Central memory CD8-positive, alpha-beta T cell (primary cell): ENCODE measurements at regions not wholly inside any gene's neighbourhood (a gene's known extent, or its start where the extent isn't known, plus 50 kb on each side); places are given as distances from the start of the nearest gene placed in this dataset.

Experiments
- ATAC-seq: fragments of 150-1000 bp; cut with Tn5 transposase; replicated peaks from 2 replicates; pipeline ENCODE4 v1.10.0; 2022; ENCODE audit warnings: mild to moderate bottlenecking, moderate FRiP score, moderate number of reproducible peaks; ENCODE audit not compliant: poor library complexity, severe bottlenecking; ENCODE audit errors: extremely low read depth
- DNase-seq, 2 donors: peaks; one replicate each; pipeline ENCODE4 v3.0.0; 2021; ENCODE audit warnings: low spot score in 2 of 2
- H3K27ac Mint-ChIP-seq: one replicate; pipeline ENCODE4 v1.8.0; 2022; ENCODE audit warnings: low read depth, mild to moderate bottlenecking, moderate library complexity, mixed read lengths
- H3K27me3 Mint-ChIP-seq: one replicate; pipeline ENCODE4 v1.8.0; 2022; ENCODE audit warnings: mixed read lengths
- H3K36me3 Mint-ChIP-seq: one replicate; pipeline ENCODE4 v1.8.0; 2022; ENCODE audit warnings: mild to moderate bottlenecking, moderate library complexity, mixed read lengths; ENCODE audit not compliant: insufficient read depth
- H3K4me1 Mint-ChIP-seq: one replicate; pipeline ENCODE4 v1.8.0; 2022; ENCODE audit warnings: mixed read lengths
- H3K4me3 Mint-ChIP-seq: one replicate; pipeline ENCODE4 v1.8.0; 2022; ENCODE audit warnings: mild to moderate bottlenecking, moderate library complexity, mixed read lengths
- H3K9me3 Mint-ChIP-seq: one replicate; pipeline ENCODE4 v1.8.0; 2022; ENCODE audit warnings: mixed read lengths

DNA sequence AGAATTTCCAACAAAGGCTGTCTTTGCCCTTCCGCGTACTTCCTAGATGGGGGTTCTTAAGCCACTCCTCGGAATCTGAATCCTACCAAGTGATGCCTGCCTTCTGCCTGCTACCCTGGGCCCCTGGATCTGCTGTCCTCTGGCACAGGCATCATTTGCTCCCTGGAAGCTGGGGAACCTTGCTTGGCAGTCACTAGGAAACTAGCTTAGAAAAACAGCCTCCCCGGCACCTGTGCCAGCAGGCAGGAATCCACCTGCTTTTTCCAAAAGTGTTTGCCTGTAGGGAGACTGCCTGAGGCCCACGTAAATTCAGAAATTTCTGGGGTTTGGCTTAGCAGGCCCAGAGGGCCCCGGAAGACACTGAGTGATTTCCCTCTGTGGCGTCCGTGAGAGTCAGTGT is 442.4 kb downstream of the TSHZ3 start:
- Mint-ChIP-seq H3K4me3 (no peak overlapping the region), H3K36me3 (peaks cover 2% of the 10 kb centered on the region), H3K4me1 (no peaks in the 10 kb centered on the region), H3K9me3 (no peaks in the 10 kb centered on the region), H3K27me3 (peaks cover 11% of the 10 kb centered on the region), H3K27ac (no peak overlapping the region)
- DNase-seq: no peak
- no peak for ATAC-seq

GRCh38 chr19:30900051-30900450 is 449.2 kb downstream of the TSHZ3 start:
- Mint-ChIP-seq H3K27ac (no peak overlapping the region), H3K36me3 (peaks cover 2% of the 10 kb centered on the region), H3K9me3 (no peaks in the 10 kb centered on the region), H3K27me3 (peaks cover 11% of the 10 kb centered on the region), H3K4me3 (no peak overlapping the region), H3K4me1 (no peaks in the 10 kb centered on the region)
- no peak for DNase-seq
- no peak for ATAC-seq

- DNase-seq: no peak
- Mint-ChIP-seq H3K9me3 (no peaks in the 10 kb centered on the region), H3K4me1 (no peaks in the 10 kb centered on the region), H3K27ac (no peak overlapping the region), H3K27me3 (peaks cover 4% of the 10 kb centered on the region), H3K36me3 (peaks cover 2% of the 10 kb centered on the region), H3K4me3 (no peak overlapping the region)
- ATAC-seq: no peak
Observed at GRCh38 chr19:30898353-30899103, 450.7 kb downstream of the TSHZ3 start.

DNA sequence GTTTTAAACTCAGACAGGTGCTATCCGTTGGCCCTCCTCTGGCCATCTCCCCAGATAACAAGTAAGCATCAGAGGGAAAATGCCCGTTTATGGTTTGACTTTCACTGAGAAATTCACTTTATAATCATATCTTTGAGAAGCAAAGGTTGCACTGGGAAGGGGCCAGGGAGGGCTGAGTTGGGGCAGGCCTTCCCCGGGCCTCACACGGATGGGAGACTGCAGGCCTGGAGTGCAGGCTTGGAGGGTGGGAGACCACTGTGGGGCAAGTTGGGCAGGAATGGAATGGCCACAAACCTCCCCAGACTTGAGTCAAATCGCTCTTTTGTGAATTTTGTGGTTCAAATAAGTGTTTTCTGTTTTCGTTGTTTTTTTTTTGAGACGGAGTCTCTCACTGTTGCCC is 451.7 kb downstream of the TSHZ3 start:
- Mint-ChIP-seq H3K36me3 (peaks cover 2% of the 10 kb centered on the region), H3K4me1 (no peaks in the 10 kb centered on the region), H3K4me3 (no peak overlapping the region), H3K27me3 (no peaks in the 10 kb centered on the region), H3K27ac (no peak overlapping the region), H3K9me3 (no peaks in the 10 kb centered on the region)
- no peak for DNase-seq
- no peak for ATAC-seq

DNA sequence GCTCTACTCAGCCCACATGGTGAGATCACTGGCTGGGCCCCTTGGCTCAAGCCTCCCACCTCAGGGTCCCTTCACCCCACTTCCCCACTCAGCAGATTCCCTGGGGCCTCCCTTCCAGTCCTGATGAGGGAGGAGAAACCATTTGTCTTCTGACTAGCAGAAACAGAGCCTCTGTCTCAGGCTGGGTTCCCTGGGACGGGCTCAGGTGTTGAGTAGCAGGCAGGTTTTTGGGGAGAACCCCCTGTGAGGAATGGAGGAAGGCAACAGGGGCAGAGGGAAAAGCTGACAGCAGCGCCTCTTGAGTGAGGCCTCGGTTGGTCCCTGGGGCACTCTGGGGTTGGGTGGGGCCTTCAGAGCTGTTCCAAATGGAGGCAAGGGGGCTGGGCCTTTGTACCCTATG is 452.2 kb downstream of the TSHZ3 start:
- no peaks in the 10 kb centered on the region for H3K4me1 Mint-ChIP-seq
- no peak for ATAC-seq
- no peak overlapping the region for H3K4me3 Mint-ChIP-seq
- H3K9me3 Mint-ChIP-seq: no peaks in the 10 kb centered on the region
- no peak overlapping the region for H3K27ac Mint-ChIP-seq
- H3K36me3 Mint-ChIP-seq: no peaks in the 10 kb centered on the region
- no peak for DNase-seq
- no peaks in the 10 kb centered on the region for H3K27me3 Mint-ChIP-seq

- Mint-ChIP-seq H3K4me3 (no peak overlapping the region), H3K36me3 (no peaks in the 10 kb centered on the region), H3K9me3 (no peaks in the 10 kb centered on the region), H3K27me3 (no peaks in the 10 kb centered on the region), H3K4me1 (no peaks in the 10 kb centered on the region), H3K27ac (no peak overlapping the region)
- DNase-seq (no peak), ATAC-seq (no peak)
Observed at GRCh38 chr19:30896554-30896953, 452.7 kb downstream of the TSHZ3 start.

DNA sequence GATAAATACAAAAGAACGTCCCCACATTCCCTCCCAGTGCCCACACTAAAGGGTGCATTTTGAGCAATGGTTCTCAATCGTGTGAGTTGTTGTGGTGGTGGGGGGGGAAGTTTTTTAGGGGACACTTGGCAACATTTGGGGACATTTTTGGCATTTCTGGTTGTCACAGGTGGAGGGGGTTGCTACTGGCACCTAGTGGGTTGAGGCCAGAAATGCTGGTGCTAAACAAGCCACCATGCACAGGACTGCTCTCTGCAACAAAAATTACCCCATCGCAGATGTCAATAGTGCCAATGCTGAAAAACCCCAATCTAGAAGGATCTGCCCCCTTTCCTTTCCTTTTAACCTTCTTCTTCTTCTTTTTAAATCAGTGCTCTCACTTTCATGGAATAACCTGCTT is 453.3 kb downstream of the TSHZ3 start:
- H3K4me1 Mint-ChIP-seq: no peaks in the 10 kb centered on the region
- ATAC-seq: no peak

GRCh38 chr19:30891051-30891450 is 458.2 kb downstream of the TSHZ3 start:
- no peaks in the 10 kb centered on the region for H3K27me3 Mint-ChIP-seq
- H3K4me3 Mint-ChIP-seq: no peak overlapping the region
- no peaks in the 10 kb centered on the region for H3K4me1 Mint-ChIP-seq
- H3K9me3 Mint-ChIP-seq: no peaks in the 10 kb centered on the region
- no peak overlapping the region for H3K27ac Mint-ChIP-seq
- no peak for ATAC-seq
- no peak for DNase-seq
- H3K36me3 Mint-ChIP-seq: peaks cover 2% of the 10 kb centered on the region

More for the DNA sequence above, 453.3 kb downstream of the TSHZ3 start:
- no peak for DNase-seq
- H3K36me3 Mint-ChIP-seq: no peaks in the 10 kb centered on the region
- no peaks in the 10 kb centered on the region for H3K27me3 Mint-ChIP-seq
- H3K9me3 Mint-ChIP-seq: no peaks in the 10 kb centered on the region
- no peak overlapping the region for H3K27ac Mint-ChIP-seq
- H3K4me3 Mint-ChIP-seq: no peak overlapping the region

GRCh38 chr19:30890033-30890432 is 459.2 kb downstream of the TSHZ3 start:
- Mint-ChIP-seq H3K36me3 (peaks cover 2% of the 10 kb centered on the region), H3K27ac (no peak overlapping the region), H3K4me3 (no peak overlapping the region), H3K9me3 (no peaks in the 10 kb centered on the region), H3K27me3 (no peaks in the 10 kb centered on the region), H3K4me1 (no peaks in the 10 kb centered on the region)
- ATAC-seq: no peak
- DNase-seq: no peak

GRCh38 chr19:30888937-30889336 is 460.3 kb downstream of the TSHZ3 start:
- ATAC-seq: no peak

GRCh38 chr19:30887042-30887441 is 462.2 kb downstream of the TSHZ3 start:
- ATAC-seq (no peak), DNase-seq (no peak)
- Mint-ChIP-seq H3K27ac (no peak overlapping the region), H3K4me1 (no peaks in the 10 kb centered on the region), H3K27me3 (no peaks in the 10 kb centered on the region), H3K36me3 (peaks cover 2% of the 10 kb centered on the region), H3K4me3 (no peak overlapping the region), H3K9me3 (no peaks in the 10 kb centered on the region)

More at GRCh38 chr19:30888937-30889336, 460.3 kb downstream of the TSHZ3 start:
- DNase-seq: no peak
- Mint-ChIP-seq H3K9me3 (no peaks in the 10 kb centered on the region), H3K36me3 (peaks cover 2% of the 10 kb centered on the region), H3K27ac (no peak overlapping the region), H3K4me1 (no peaks in the 10 kb centered on the region), H3K27me3 (no peaks in the 10 kb centered on the region), H3K4me3 (no peak overlapping the region)

DNA sequence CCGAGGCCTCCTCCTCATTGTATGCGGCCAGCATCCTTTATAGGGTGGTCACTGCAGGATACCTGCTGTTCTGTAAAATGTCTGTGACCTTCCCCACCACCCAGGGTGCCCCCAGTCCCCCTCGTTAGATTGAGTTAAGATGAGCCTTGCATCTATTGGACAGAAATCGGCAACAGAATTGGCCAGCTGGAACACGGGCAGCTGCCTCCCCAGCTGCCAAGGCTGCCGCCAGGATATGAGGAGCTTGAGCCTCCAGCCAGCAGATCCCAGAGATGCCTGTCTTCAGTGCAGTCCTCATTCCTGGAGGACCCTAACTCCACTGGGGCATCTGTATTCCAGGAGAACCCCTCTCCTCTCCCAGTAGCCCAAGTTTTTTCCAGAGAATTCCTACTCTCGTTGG is 463.0 kb downstream of the TSHZ3 start:
- peaks cover 2% of the 10 kb centered on the region for H3K36me3 Mint-ChIP-seq
- no peak for ATAC-seq
- no peaks in the 10 kb centered on the region for H3K9me3 Mint-ChIP-seq
- no peak overlapping the region for H3K4me3 Mint-ChIP-seq
- no peaks in the 10 kb centered on the region for H3K4me1 Mint-ChIP-seq
- DNase-seq: no peak
- H3K27me3 Mint-ChIP-seq: no peaks in the 10 kb centered on the region
- H3K27ac Mint-ChIP-seq: no peak overlapping the region

DNA sequence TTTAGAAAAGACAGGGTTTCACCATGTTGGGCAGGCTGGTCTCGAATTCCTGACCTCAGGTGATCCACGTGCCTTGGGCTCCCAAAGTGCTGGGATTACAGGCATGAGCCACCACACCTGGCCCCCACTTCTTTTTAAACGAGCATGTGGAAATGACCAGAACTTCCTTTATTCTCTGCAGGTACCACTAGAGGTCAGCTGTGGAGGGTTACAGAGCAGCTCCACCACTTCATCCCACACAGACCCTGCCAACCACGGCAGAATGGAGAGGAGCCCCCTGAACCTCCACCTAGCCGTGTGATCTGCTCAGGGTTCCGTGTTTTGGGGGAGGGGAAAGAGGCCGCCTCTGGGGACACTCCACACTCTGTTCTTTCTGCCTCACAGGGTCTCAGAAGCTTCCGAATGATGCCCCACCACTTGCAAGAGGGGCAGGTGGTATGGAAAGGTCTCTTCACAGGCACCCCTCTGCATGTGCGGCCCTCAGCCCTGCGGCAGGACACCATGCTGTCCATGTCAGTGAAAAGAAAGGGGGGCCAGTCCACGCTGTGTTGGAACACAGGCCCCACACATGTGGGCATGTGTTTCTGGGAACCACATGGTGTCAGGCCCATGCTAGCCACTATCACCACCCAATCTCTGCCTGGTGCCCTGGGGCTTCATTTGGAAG is 465.0 kb downstream of the TSHZ3 start:
- Mint-ChIP-seq H3K4me1 (no peaks in the 10 kb centered on the region), H3K9me3 (no peaks in the 10 kb centered on the region), H3K27ac (no peak overlapping the region), H3K4me3 (no peak overlapping the region), H3K27me3 (peaks cover 12% of the 10 kb centered on the region), H3K36me3 (peaks cover 3% of the 10 kb centered on the region)
- ATAC-seq (no peak), DNase-seq (no peak)
